Fibroblast of gingiva (primary cell): ENCODE measurements at regions not wholly inside any gene's neighbourhood (a gene's known extent, or its start where the extent isn't known, plus 50 kb on each side); places are given as distances from the start of the nearest gene placed in this dataset.

Experiments used
- DNase-seq: peaks from one replicate; pipeline ENCODE4 v3.0.0-alpha.2; 2011; ENCODE audit warnings: low read depth

DNA sequence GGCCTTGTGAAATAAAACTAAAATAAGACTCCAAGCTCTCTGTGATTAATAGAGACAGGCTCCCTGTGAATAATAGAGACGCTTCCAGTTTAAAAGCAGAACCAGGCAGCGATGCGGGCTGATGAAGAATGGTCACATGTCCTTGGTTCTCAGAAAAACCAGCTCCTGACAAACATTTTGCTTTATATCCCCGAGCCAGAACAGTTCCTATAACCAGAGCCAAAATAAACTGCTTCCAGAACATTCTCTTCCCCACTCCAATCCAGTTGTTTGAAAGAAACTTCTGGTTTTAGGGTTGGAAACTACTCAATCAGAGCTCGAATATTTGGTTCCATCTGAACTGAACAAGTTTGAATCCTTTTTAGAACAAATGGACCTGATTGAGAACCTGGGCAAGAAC is 213.7 kb downstream of the TSN start:
- DNase-seq = no peak

GRCh38 chr2:121969766-121970639 is 214.6 kb downstream of the TSN start:
- DNase-seq = no peak

DNA sequence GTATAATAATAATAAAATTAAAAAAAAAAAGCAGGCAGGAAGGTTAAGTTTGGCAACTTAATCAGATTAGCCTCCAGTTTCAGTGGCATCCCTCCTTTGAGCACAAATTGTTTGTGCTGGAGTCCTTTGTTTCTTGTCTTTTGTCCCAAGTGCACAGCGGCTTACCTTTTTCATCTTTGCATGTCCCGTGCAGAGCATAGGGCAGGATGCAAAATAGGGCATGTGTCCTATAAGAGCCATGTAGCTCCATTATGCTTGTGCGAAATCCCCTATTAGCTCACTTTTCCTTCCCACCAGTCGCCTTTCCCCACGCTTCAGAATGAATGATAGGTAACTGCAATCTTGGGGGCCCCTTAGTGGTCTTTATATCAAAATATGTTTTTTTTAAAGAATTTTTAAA is 216.8 kb downstream of the TSN start:
- DNase-seq = no peak

DNA sequence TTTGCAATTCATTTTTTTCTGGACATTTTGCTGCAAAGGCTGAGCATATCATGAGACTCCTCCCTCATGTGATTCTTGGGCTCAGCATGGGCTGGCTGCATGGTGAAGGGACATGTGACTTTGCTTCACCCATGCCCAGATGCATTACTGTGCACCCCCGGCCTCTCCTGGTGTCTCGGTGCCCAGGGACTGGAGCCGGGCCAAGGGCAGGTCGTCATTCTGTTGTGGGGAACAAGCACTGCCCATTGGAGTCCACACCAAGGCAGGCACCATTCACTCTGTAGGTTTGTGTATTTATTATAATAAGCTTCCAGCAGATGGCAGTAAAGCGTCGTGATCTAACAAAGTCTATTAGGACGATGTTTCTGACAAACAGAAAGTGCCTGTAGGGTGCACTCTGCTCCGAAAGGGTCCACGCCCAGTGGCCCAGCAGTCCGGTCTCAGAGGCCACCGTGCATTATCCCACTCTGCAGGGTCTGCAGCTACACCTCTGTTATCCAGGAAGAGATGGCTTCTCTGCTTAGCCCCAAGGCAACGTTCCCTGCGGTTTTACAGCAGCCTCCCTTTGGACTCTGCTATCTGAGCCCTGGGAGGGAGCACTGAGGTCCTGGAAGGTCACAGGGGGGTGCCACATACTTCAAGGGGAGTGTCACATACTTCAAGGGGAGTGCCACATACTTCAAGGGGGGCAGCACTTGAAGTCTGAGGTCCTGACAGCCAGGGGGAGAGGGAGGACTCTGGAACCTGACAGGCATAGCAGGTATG is 219.6 kb downstream of the TSN start:
- peak; percentile 55 for DNase-seq

- no peak for DNase-seq
Observed at GRCh38 chr2:121976926-121977325, 221.5 kb downstream of the TSN start.

GRCh38 chr2:121977326-121977725 is 221.9 kb downstream of the TSN start:
- no peak for DNase-seq

- no peak for DNase-seq
Observed at GRCh38 chr2:121992700-121993099, 237.2 kb downstream of the TSN start.

- no peak for DNase-seq
Observed at GRCh38 chr2:121993682-121994081, 238.2 kb downstream of the TSN start.

DNA sequence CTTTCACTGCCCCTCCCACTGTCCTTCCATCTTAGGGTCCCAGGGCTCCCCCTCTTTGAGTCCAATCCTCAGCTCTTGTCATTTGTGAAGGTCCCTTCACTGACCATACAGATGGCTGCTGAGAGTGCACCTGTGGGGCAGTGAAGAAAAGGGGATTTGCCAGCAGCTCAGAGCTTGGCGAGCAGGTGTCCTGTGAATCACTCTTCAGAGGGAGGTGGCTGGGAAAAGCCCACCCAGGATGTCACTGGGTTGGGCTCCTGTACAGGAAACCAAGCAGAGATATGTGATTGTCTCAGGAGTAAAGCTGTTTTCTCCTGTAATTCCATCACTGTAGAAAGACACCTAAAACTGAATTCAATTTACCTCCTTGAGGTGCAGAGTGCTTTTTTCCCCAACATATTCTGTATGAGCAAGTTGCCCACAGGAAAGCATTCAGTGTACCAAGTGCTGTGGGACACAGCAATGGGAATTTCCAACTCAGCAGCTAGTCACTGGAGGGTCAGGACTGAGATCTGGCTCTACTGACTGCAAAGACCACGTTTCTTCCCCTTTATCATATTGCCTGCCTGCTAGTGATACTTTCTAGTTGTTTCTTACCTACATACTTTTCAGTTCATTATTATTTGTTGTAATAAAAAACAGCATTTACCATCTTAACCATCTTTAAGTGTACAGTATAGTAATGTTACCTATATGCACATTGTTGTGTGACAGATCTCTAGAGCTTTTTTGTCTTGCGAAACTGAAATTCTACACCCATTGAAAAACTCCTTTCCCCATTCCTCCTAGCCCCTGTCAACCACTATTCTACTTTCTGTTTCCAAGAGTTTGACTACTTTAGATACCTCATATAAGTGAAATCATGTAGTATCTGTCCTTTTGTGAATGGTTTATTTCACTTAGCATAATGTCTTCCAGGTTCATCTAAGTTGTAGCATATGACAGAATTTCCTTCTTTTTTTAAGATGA is 239.1 kb downstream of the TSN start:
- DNase-seq = no peak

- no peak for DNase-seq
Observed at GRCh38 chr2:121998751-121999150, 243.3 kb downstream of the TSN start.

DNA sequence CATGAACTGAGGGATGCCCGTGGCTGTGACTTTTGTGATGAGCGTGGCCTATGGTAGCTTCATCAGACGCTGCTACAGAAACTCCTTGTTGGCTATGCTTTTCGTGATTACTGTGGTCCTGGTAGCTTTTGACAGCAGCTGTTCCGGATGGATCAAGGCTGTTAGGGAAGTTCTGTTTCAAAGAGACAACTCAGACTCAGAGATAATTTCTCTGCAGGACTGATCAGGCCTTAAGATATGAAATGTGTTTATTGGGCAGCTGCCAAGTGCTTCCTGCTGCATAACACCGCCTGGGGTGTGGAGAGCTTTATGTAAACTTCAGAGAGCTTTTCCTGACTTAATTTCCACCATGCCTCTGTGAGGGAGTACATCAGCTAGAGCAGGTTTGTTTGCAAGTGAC is 243.8 kb downstream of the TSN start:
- DNase-seq = no peak

GRCh38 chr2:122000556-122001340 is 245.3 kb downstream of the TSN start:
- no peak for DNase-seq

- no peak for DNase-seq
Observed at GRCh38 chr2:122001441-122001874, 246.0 kb downstream of the TSN start.

DNA sequence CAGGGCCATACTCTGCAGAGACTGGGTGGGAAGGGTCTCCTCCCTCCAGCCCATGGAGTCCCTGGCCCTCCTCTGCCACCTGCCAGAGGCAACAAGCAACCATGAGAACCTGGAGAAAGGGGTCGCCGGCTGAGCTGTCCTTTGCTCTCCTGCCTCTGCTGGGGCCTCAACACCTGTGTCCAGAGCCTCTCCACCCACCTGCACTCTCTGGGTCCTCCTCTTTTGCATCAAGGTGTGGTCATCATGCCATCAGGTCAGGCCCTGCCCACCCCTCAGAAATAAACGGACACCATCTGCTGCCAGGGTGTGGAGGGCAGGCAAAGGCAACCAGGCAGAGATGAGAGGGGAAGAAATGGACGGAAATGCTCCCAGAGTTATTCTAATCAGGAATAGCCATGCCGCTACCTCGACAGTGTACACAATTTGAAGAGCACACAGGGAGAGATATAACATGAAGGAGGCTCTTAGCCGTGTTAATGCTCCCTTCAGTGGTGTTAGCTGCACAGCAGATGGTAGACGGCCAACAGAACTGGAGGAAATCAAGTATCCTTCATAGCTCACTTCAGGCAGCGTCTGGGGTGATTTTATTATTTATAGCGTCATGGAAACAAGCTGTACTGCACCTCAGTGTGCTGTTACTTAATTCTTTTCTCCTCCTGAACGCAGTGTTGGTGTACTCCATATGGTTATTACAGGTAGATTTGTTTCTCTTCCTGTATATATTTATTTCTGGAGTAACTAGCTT is 247.9 kb downstream of the TSN start:
- no peak for DNase-seq

GRCh38 chr2:122007126-122007525 is 251.7 kb downstream of the TSN start:
- DNase-seq = no peak

GRCh38 chr2:122007577-122007976 is 252.1 kb downstream of the TSN start:
- no peak for DNase-seq

- no peak for DNase-seq
Observed at GRCh38 chr2:122009561-122009960, 254.1 kb downstream of the TSN start.

GRCh38 chr2:122011493-122012270 is 256.2 kb downstream of the TSN start:
- no peak for DNase-seq

- DNase-seq = no peak
Observed at GRCh38 chr2:122018736-122019135, 263.3 kb downstream of the TSN start.

- DNase-seq = no peak
Observed at GRCh38 chr2:122019724-122020123, 264.3 kb downstream of the TSN start.
